GF-D8 (cell line): ENCODE measurements at regions not wholly inside any gene's neighbourhood (a gene's known extent, or its start where the extent isn't known, plus 50 kb on each side); places are given as distances from the start of the nearest gene placed in this dataset.

Source experiments
- DNase-seq: peaks from one replicate; lab custom pipeline; 2025; lab: John Stamatoyannopoulos, UW

DNA sequence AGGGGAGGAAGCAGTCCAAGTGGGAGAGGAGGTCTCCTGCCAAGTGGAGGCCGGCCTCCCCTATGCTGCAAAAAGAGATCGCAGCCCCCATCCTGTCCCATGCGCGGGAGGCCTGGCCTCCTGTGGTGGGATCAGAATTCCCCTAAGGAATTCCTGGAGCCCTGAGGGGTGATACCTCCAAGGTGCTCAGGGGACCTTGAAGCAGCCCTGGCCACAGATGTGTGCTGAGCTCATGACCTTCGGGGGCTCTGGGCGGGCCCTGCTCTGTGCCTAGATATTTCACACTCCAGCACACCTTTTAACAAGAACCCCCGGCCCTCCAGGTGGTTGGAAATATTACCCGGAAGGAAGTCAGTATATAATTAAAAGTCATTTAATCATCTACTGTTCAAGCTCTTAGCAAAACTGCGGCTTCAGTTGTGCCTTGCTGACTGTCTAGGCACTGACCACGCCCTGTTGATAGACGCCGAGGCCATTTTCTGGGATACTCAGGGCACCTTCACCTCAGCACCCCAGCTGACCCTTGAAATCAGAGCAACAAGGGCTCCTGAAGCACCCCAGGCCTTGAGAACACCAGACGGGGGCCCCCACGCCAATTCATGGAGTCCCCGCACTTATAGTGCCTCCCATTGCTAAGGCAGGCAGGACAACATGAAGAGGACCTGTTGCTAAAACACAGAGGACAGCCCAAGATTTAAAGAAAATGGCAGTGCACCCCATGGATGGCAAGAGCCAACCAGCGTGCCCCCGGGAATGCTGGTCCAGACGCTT lies 119.1 kb downstream of the NDUFA10 start:
- no peak for DNase-seq

DNA sequence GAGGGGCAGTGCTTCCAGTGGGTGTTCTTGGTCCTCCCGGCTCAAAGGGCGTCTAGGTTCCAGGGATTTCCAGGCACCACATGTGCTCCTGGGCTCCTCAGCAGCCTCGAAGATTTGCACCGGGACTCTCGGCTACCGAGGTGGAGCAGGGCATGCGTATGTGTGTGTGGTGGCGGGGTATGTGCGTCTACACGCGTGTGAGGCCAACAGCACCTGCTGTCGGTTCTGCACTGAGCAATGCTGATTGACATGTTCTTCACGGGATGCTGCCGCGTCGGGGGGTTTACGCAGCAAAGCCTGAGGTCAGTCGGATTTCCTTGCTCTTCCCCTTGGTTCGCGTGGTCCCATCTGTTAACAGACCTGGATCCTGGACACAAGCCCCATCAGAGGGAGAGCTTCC lies 119.8 kb downstream of the NDUFA10 start:
- no peak for DNase-seq

DNA sequence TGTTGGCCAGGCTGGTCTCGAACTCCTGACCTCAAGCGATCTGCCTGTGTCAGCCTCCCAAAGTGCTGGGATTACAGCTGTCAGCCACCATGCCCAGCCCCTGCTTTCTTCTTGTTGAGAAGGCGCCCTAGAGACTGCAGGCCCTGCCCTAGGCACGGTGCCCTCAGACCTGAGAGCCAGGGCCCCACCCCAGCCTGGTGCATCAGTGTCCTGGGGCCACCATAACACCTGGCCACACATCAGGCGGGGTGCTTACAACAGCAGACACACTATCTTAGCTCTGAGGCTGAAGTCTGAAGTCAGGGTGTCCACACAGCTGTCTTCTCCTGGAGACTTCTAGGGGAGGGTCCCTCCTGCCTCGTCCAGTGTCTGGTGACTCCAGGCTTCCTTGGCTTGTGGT lies 120.6 kb downstream of the NDUFA10 start:
- DNase-seq = no peak

DNA sequence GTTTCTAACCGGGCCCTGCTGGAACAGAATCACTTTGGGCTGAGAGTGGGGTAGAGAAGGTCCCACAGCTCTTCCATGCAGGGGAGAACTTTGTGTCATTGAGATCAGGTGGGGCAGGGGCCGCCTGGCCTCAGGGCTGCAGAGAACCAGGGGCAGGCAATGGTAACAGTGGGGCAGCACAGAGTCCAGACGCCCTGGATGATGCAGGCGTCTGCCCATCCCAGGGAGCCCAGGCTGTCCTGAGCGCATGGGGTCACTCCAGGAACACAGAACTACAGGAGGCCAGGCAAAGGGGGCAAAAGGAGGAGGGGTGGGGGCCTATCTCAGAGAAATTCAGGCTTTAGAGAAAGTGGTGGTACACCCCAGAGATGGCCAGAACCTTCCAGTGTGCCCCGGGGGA lies 121.3 kb downstream of the NDUFA10 start:
- no peak for DNase-seq

DNA sequence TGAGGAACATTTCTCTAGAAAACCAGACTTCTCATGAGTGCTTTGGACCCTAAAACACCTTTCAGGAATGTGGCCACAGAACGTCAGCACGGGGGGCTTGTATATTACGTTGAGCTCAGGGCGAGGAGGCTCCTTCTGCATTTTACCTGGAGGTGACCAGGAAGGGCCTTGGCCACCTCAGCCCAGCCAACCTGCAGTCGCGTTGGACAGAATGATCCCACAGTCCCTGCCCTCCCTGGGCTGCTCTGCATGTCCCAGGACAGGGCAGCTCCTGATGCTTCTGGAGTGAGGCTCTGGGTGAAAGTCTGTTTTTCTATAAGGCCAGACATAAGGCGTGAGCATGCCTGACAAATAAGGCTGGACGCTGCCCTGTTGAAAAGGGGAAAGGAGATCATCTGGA lies 121.9 kb downstream of the NDUFA10 start:
- DNase-seq = no peak

DNA sequence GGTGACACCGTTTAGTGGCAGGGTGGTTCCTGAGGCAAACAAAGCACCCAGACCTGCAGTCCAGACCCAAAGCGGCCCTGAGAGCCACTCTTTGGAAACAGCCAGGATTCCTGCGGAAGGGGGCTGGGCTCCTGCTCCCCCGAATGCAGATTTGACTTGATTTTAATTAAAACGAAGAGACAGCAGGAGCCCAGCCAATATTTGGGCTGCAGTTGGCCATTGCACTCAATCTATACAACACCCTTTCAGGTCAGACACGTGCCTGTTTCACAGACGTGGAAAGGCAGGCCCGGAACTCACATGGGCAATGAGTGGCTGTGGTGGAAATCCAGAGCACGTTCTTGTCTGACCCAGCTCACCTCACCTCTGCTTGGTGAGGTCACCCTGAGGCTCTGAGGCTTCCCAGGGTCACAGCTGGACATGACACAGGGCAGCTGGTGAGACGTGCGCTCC lies 122.4 kb downstream of the NDUFA10 start:
- no peak for DNase-seq

DNA sequence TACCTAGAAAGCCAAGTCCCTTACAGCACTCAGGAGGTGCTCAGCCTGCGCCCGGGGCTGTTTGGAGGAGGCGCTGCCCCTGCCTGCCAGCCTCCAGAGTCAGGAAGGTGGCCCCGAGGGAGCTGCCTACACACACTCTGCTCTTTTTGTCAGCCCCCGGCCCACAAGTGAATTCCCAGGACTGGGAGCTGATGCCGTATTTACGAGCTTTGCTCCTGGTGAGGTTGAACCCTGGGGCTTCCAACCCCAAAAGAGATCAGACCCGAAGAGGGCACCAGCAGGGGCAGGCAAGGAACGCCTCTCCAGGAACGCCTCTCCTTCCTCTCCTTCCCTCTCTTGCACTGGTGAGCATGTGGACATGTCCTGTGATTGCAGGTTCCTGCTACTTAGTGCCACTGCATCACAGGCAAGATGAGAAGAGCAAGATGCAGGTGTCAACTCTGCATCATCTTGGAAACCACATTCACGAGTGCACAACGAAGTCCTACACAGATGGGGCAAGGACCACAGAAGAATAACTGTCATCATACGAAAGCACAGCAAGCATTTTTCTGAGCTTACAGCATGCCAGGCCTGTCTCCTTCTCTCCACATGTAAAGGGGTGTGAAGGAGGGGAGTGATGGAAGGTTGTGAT lies 126.7 kb downstream of the NDUFA10 start:
- DNase-seq = no peak

DNA sequence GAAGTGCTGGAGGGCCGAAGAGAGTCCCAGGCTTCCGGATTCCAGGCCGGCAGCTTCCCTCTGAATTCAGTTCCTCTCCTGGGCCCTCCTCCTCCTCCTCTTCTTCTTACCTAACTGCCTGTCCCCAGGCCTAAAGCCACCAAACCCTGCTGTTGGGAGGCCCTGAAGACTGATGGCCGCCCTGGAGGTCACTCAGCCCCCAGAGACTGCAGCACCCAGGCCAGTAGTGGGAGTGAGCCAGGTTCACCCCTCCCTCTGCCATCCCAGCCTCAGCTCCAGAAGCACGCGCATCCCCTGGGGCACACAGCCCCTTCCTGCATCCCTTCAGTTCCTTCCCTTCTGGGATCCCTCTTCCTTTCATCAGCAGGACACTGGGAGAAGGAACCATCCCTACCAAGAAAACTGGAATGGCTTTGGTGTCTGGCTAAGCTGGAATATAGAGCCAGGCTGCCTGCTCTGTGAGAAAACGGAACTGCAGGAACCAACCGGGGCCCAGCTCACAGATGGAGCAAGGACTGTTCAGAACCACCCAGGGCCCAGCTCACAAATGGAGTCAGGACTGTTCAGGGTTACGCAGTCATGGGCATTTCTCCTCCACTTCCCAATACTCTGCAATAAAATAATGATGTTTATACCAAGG lies 127.4 kb downstream of the NDUFA10 start:
- no peak for DNase-seq

DNA sequence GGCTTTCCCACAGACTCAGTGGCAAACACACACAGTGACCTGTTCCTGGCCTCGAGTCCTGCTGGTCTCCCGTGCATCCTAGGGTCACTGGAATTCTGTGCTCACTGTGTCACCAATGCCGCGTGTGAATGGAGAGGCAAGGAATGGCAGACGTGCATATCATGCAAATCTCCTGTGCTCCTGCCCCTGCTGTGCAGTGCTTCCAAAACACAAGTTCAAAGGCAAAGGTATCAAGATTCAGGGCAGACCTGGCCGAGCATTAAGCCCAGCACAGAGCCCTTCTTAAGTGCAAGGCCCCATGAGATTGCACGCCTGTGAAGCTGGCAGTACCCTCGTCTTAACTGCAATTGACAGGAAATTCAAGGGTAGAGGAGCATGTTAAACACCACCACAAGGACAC lies 129.1 kb downstream of the NDUFA10 start:
- no peak for DNase-seq

DNA sequence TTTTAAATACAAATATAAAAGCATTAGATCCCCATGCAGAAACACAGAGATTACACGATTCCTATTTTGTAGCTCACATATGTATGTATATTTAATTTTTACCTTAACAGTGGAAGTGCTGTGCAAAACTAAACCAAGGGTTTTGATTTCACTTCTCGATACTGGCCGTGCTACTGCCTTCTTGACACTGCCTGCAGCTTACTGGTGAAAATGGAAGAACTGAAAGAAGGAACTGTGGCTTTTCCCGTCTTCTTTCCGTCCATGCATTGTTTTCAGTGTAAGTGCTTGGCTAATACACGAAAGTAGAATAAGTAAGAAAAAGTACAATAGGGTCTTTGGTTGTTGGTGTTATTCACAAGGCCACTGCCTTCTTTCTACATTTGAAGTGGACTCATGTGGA lies 129.5 kb downstream of the NDUFA10 start:
- no peak for DNase-seq

DNA sequence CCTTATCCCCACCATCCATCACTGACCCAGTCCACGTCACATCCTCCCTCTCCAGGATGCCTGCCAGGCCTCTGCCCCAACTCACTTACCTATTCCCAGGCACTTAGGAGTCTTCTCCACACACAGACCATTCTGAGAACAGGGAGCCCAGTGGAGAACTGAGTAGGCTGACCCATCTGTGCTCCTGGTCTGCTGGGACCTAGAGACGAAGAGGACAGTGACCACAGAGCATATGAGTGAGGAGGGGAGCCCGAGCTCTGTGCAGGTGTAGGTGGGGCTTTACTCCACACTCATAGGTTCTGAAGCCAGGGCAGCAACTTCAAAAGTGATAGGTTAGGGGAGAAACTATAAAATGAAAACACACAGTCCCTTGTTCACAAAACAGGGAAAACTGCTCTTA lies 130.0 kb downstream of the NDUFA10 start:
- no peak for DNase-seq

DNA sequence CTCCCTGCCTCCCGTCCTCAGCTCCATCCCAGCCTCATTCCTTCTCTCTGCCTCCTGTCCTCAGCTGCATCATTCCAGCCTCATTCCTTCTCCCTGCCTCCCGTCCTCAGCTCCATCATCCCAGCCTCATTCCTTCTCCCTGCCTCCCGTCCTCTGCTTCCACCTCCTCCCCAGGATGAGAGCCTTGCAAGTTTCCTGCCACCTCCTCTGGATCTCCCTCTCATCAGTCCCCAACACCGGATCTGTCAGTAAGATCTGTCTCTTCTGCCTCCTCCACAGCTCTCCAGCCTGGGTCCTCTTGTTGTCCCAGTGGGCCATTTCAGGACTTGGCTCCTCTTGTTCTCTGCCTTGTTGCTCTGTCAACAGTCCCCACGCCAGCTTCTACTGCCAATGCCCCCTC lies 130.9 kb downstream of the NDUFA10 start:
- DNase-seq = no peak

DNA sequence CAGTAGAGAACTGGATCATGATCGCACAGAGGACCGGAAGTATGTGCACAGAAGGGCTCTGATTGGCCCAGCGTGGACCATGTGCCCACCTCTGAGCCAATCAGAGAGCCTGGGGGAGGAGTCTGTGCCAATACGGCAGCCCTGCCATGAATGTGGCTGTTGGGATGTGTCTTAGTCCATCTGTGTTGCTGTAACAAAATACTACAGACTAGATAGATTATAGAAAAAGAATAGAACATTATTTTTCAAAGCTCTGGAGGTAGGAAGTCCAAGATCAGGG lies 132.0 kb downstream of the NDUFA10 start:
- no peak for DNase-seq

DNA sequence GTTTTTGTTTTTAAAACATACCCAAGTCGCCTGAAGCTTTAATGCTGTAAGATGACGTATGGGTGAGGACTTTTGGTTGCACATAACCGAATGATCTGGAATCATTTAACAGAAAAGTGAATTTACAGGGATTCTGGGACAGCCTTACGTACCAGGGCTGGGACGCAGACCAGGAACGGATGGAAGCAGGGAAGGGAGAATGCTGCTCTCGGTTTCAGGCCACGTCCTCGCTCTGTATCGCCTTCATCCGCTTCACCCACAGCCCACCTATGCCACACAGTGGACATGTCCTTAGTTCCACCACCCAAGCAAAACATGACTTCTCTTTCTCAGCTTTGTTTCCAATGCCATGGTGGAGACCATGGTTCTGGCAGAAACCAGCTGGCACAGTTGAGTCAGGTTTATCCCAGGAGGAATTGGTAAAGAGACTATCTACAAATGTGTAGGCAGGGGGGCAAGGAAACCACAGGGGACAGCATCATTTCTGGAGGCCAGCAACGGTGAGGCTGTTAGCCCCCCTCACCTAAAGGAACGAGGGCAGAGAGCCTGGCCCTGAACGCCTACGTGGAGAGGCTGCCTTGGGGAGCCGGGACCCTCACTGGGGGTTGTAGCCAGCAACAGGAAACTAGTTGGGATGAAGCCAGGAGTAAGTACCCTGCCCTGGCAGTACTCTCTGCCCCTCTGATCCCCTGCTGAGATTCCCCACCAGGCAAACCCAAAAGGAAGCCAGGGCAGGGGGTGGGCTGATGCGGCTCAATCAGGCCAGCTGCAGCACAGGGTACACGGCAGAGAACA lies 132.5 kb downstream of the NDUFA10 start:
- no peak for DNase-seq

DNA sequence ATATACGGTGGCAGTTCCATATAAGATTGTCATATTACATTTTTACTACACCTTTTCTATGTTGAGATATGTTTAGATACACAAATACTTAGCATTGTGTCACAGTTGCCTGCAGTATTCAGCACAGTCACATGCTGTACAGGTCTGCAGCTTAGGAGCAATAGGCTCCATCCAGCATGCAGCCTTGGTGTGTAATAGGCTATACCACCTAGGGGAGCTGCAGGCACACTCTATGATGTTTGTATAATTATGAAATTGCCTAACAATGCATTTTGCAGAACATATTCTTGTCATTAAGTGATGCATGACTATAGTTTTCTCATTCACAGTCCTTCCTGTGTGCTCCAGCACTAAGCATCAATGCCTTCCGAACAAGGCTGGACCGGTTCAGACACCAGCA lies 133.4 kb downstream of the NDUFA10 start:
- DNase-seq = no peak

DNA sequence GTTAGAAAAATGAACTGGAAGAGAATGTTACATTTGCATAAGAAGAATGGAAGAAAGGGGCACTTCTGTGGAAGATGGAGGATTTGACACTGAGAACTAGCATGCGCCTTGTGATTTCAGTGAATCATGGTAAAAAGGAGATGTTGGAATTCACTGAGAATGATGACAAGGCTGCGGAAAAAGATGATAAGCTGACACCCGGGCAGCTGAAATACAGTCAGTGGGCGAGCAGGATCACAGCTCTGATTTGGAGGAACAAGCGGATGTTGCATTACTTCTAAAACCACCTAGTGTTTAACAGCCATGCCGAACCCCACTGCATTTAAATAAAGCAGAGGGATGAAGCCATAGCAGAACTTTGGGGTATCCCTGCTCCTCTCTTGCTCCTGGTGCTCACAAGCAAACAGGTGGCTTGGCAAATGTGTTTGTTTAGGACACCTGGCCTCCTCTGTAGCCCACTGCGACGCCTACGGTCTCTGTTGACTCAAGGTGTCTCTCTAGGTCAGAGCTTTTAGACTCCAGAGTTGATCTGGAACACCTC lies 134.9 kb downstream of the NDUFA10 start:
- no peak for DNase-seq

DNA sequence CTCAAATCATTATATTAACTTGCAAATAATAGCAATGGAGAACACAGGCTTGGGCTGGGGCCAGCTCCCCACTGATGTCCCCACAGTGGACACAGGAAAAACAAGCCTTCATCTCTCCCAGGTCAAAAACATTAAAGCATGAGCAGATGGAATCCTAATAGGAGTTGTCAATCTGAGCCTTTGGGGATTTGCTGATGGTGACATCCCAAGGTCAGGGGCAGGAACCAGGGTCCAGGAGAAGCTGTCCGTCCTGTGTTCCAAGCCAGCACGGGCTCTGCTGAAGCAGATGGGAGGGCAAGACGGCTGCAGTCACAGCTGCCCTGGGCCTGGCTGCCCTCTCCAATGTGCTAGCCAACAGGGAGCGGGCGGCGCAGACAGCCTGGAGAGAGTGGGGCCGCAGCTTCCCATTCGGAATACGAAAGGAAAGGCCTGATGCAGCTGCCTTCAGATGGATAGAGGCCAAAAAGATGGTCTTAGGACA lies 135.5 kb downstream of the NDUFA10 start:
- no peak for DNase-seq

DNA sequence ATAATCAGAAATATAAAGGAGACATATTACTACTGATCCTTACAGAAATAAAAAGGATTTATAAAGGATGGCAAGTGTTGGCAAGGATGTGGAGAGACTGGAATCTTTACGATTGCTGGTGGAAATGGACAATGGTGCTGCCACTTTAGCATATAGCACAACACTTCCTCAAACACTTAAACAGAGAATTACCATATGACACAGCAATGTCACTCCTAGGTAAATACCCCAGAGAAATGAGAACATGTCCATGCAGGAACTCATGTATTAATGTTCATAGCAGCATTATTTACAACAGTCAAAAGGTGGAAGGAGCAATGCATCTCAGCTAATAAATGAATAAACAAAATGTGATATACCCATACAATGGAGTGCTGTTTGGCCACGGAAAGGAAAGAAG lies 137.5 kb downstream of the NDUFA10 start:
- no peak for DNase-seq

DNA sequence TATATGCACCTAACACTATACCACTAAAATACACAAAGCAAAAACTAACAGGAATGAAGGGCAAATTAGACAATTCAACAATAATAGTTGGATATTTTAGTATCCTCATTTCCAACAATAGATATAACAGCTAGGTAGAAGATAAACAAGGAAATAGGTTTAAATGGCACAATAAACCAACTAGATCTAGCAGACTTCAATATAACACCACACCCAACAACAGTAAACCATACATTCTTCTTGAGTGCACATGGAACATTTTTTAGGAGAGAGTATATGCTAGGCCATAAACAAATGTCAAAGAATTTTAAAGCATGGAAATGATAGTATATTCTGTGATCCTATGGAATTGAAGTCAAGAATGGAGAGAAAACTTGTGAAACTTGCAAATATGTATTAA lies 138.4 kb downstream of the NDUFA10 start:
- DNase-seq = no peak

DNA sequence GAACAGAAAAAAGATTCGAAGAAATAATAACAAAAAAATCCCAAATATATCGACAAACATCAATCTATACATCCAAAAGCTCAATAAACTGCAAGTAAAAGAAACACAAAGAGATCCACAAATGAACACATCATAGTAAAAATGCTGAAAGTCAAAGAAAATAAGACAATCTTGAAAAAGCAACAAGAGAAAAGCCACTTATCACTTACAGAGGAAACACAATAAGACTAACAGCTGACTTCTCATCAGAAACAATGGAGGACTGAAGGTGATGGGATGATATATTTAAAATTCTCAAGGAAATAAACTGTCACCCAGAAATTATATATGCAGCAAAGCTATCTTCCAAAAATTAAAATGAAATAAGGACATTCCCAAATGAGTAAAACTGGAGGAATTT lies 140.3 kb downstream of the NDUFA10 start:
- DNase-seq = no peak

DNA sequence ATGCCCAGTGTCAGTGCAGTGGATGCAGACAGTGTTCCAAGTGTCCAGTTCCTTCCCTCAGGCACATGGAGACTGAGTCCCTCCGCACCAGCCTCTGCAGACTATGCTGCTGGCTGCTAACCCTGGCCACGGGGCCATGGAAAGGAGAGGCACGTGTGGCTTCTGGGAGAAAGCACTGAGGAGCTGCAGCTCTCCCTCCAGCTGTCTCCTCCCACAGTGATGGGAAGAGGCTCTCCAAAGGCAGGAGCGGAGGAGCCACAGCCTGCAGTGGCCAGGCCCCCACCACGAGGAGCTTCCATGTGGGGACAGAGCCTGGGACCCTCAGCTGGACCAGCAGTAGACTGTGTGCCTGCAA lies 141.1 kb downstream of the NDUFA10 start:
- no peak for DNase-seq

DNA sequence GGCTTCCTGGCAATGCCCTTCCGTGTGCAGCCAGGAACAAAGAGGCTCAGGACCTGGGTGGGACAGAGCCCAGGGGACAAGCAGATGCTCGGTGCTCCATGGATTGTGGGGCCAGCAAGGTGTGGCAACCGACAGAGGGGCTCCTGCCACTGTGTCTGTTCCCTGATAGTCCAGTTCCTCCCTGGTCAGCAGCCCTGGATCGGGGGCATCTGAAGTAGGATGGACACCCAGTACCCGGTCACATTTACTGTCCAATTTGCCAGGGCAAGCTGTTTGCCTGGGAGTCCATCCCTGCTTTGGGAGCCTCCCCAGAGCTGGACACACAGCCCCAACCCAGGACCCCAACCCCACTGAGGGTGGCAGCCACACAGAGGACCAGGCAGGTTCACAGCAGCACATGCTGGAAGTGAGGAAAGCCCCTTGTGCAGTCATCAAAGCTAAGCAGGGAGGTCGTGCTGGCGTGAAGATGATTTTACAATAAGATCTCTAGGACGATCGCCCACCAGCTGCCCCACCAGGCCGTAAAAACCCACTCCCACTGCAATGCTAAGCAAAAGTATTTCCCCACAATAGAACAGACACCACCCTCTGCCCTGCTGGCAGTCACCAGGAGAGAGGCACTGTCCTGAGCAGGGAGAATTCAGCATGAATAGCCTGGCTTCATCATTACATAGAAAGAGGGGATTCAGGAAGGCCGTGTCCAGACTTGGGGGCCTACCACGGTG lies 141.7 kb downstream of the NDUFA10 start:
- DNase-seq = no peak
